GM19351 (cell line): ENCODE measurements at regions not wholly inside any gene's neighbourhood (a gene's known extent, or its start where the extent isn't known, plus 50 kb on each side); places are given as distances from the start of the nearest gene placed in this dataset.
"Not testable (repeated sequence)": the region's sequence is repeated elsewhere in the genome, so short reads cannot be mapped to it uniquely, and the experiment has no call there.

Source experiments
- ATAC-seq: cut with Tn5 transposase; IDR thresholded peaks from one replicate; pipeline ENCODE4 v1.9.1; 2021; ENCODE audit warnings: mild to moderate bottlenecking, moderate library complexity; ENCODE audit not compliant: unreplicated experiment

GRCh38 chr13:90246687-90247345 is 1100.7 kb upstream of the MIR17HG start:
- ATAC-seq: no peak

- ATAC-seq: no peak
Observed at GRCh38 chr13:90253806-90254205, 1093.7 kb upstream of the MIR17HG start.

- no peak for ATAC-seq
Observed at GRCh38 chr13:90254437-90254836, 1093.0 kb upstream of the MIR17HG start.

GRCh38 chr13:90256746-90257145 is 1090.7 kb upstream of the MIR17HG start:
- ATAC-seq: no peak

- ATAC-seq: no peak
Observed at GRCh38 chr13:90258129-90258528, 1089.4 kb upstream of the MIR17HG start.

- ATAC-seq: no peak
Observed at GRCh38 chr13:90261343-90261742, 1086.1 kb upstream of the MIR17HG start.

- ATAC-seq: no peak
Observed at GRCh38 chr13:90270226-90270625, 1077.3 kb upstream of the MIR17HG start.

GRCh38 chr13:90272356-90272755 is 1075.1 kb upstream of the MIR17HG start:
- no peak for ATAC-seq

GRCh38 chr13:90276216-90276615 is 1071.3 kb upstream of the MIR17HG start:
- no peak for ATAC-seq

- not testable (repeated sequence) for ATAC-seq
Observed at GRCh38 chr13:90278231-90278630, 1069.3 kb upstream of the MIR17HG start.

GRCh38 chr13:90281709-90282108 is 1065.8 kb upstream of the MIR17HG start:
- ATAC-seq: no peak

GRCh38 chr13:90287521-90287920 is 1060.0 kb upstream of the MIR17HG start:
- no peak for ATAC-seq

GRCh38 chr13:90293793-90294361 is 1053.6 kb upstream of the MIR17HG start:
- ATAC-seq: no peak

- ATAC-seq: no peak
Observed at GRCh38 chr13:90299238-90299637, 1048.2 kb upstream of the MIR17HG start.

GRCh38 chr13:90300015-90300414 is 1047.5 kb upstream of the MIR17HG start:
- no peak for ATAC-seq

GRCh38 chr13:90302107-90302506 is 1045.4 kb upstream of the MIR17HG start:
- no peak for ATAC-seq

- no peak for ATAC-seq
Observed at GRCh38 chr13:90305796-90306195, 1041.7 kb upstream of the MIR17HG start.

GRCh38 chr13:90307136-90307535 is 1040.4 kb upstream of the MIR17HG start:
- no peak for ATAC-seq

- no peak for ATAC-seq
Observed at GRCh38 chr13:90308249-90308648, 1039.2 kb upstream of the MIR17HG start.

GRCh38 chr13:90311929-90312328 is 1035.6 kb upstream of the MIR17HG start:
- ATAC-seq: no peak

- ATAC-seq: no peak
Observed at GRCh38 chr13:90315061-90315460, 1032.4 kb upstream of the MIR17HG start.

GRCh38 chr13:90320664-90321063 is 1026.8 kb upstream of the MIR17HG start:
- no peak for ATAC-seq
